ENCODE measurements at regions not wholly inside any gene's neighbourhood (a gene's known extent, or its start where the extent isn't known, plus 50 kb on each side); places are given as distances from the start of the nearest gene placed in this dataset.
A peak's percentile ranks its signal among the peaks of the same experiment; 100 is the strongest.

DNA sequence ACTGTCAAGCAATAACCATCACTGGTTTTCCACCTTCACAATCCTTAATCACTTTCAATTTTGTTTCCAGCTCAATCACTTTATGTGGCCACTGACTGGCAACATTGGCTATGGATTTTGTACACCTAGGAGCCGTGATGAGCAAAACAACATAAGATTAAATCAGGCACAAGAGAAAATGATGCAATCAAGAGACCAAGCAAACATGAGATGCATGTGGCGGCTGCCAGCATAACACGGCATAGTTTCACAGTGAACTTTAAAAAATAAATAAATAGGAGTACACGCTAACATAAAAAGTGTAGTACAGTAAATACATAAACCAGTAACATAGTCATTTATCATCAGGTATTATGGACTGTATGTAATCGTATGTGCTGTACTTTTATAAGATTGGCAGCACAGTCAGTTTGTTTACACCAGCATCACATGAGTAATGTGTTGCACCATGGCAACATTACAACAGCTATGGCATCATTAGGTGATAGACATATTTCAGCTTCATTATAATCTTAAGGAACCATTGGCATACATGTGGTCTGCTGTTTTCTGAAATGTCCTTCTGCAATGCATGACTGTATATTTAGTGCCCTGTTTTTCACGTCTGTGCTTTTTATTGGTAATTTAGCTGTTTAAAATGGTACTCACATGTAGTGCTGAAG, 83.3 kb upstream of the PRDM11 start:
- DNase-seq (ENCODE audit: low read depth in 2 of 2), result no peak

DNA sequence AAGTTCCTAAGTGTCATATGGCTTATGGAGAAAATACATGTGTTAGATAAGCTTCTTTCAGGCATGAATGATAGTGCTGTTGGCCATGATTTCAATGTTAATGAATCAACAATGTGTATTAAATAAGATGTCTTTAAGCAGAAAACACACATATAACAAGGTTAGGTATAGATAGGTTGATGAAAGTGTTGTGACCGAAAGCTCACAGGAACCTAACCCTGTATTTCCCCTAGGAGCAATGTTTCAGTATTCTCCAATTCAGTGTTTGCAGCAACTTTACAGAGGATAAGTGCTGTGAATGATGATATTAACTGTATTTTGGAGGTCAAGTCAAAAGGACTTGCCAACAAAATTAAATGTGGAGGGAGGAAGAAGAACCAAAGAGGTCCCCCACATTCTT, 82.8 kb upstream of the PRDM11 start:
- no peak for DNase-seq (ENCODE audit: low read depth in 2 of 2)

DNA sequence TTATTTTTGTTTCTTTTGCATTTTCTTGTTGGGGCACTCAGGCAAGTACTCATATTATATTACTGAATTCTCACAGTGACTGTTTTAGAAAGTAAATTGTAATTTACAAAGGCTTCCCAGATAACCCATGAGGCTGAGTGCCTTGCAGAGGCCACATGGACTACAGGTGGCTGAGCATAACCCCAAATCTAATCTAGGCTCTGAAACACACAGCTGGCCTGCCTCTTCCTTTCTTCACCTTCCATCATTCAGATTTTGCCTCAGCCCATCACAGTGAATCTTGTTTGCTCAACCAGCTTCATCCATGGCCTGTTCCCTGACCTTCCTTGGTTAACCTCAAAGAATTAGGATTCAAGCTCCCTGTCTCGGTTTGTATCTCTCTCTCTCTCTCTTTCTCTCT, 78.5 kb upstream of the PRDM11 start:
- no peak for DNase-seq (ENCODE audit: low read depth in 2 of 2)

DNA sequence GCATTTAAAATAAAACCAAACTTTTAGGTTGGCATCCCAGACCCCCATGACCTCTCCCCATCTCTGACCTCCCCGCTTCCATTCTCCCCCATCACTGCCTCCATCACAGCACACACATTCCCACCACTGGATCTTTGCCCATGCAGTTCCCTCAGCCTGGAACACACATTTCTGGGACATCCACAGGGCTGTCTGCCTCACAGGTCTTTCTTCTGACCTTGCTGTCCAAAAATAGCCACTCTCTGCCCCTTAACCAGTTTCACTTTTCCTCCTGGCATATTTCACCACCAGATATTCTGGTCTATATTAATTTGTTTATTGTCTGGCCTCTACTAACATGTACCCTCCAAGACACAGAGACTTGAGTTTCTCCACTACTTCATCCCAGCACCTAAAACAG, 75.2 kb upstream of the PRDM11 start:
- DNase-seq (ENCODE audit: low read depth in 2 of 2), result no peak

DNA sequence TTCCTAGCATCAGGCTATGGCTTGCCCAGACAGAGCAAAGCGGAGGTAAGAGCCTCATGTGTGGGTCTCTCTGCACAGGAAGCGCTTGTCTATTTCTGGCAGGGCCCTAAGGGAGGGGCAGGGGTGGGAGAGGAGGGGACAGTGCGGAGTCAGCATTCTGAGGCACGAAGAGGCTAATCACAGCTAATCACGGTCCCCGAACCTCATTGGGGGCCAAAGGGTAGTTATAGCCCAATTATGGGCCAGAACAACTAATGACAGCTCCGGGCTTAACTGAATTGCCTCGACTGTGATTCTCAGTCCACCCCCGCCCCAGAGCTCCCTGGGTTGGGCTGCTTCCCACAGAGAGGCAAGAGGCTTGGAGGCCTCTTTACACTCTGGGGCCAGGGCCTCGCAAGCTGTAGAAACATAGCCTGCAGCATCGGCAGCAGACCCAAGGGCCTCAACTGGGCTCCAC, 72.7 kb upstream of the PRDM11 start:
- DNase-seq (ENCODE audit: low read depth in 2 of 2), result no peak

DNA sequence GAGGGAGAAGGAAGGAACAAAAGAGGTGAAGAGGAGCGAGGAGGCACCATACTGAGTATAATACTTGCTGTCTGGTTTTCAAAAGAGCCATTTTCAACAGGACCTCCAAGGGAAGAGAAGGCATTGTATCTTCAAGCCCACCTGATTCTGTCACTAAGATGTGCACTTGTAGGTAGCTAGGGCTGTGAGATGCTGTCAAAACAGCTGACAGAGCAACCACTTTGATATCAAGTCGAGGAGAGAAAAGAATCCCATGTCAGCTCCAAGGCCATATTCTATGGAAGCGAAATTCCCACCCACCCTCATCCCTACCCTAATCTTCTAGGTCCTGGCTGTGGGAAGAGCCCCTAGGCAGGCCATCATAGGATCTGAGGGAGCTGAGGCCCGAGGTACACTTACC, 70.9 kb upstream of the PRDM11 start:
- no peak for DNase-seq (ENCODE audit: low read depth in 2 of 2)

DNA sequence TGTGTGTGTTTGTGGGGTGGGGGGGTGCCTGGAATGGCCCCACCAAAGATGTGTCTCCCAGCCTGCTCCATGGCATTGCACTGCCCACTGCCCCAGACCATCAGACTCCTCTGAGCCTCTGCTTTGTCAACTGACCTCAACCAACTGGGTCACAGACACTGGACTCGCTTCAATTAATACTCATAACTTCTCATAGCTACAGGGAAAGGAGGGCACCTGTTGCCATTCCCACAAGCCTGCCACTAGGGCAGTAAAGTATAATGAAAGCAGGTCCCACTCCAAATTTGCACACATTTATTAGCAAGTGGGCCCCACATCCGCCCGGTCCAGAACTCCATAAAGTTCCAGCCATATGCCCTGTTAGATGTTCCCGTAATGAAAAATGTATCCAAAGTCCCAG, 70.5 kb upstream of the PRDM11 start:
- DNase-seq (ENCODE audit: low read depth in 2 of 2), result no peak

DNA sequence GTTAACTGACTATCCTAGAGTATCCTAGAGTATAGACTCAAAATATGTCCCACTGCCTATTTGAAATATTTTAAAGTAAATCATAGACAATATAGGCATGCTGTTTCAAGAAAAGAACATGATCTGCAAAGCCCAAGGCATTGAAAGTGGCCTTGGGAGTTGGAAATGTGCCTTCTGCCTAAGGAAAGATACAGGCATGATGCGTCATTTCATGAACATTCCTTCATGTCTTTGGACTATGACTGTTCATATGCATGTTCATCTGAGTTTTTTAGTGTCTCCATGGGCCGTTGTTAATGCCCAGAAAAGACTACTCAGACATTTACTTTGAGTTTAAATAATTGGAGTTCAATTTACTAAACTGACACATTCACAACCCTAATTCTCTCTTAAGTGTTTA, 69.7 kb upstream of the PRDM11 start:
- DNase-seq (ENCODE audit: low read depth in 2 of 2), result no peak

DNA sequence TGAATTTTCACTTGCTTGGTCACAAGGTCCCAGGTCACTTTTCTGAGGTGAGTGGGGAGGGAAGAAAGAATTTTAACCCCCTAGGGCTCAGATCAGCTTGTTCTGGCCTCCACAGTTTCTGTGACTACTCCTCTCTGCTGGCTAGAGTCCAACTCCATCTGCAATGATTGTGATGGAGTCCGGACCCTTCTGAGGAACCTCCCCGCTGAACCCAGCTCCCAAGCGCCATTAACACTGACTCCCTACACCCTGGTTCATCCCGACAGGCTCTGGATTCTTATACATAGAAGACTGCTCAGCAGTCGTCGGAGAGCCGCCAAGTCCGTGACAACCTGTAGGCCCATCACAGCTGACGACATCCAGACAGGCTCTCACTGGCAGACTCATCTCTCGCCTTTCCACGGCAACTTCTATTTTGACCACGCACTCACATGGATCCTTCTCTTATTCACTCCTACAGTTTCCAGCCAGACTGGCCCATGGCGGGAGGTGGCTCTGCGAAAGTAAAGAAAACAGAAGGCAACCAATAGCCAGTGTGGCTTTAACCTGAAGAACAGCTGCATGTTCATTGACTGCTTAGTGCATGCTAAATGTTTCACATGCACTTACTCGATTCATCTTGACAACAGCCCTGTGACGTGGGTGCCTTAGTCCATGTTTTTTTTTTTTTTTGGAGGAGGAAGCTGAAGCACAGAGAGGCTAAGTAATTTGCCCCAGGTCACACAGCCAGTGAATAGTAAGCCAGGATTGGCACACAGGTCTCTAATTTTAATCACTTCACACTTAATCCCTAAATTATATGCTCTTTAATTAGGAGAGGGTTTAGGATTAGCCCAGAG, 68.0 kb upstream of the PRDM11 start:
- DNase-seq (ENCODE audit: low read depth in 2 of 2), result no peak

DNA sequence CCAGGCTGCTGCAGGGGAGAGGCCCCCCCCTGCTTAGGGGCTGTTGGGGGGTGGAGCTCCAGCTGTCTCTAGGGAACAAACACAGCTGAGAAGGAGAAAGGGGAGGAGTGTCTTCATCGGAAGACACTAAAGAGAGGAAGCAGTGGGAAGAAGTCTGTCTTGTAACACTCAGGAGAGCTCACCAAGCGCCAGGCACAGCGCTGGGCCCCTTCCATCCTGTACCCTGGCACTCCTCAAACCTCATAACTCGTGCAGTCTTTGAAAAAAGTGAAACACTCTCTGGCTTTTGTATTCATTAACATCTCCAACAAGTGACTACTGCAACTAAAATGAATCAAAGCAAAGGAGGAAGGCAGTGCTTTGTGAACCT, 67.4 kb upstream of the PRDM11 start:
- no peak for DNase-seq (ENCODE audit: low read depth in 2 of 2)

DNA sequence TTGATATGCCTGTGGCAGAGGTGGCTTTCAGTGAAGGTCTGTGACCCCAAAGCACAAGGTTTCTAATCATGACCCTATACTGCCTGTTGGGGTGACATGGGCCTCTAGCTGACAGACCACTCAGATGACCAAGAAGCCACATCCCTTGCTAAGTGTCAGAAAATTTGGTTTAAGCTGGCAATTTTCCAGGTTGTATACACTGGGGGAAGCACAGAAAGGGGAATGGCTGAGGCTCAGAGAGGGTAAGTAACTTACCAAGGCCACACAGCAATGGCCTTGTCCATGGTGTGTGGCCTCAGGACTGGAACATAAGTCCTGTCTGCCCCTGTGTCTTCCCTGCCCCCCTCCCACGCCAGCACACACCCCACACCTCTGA, 66.9 kb upstream of the PRDM11 start:
- DNase-seq (ENCODE audit: low read depth in 2 of 2), result no peak

DNA sequence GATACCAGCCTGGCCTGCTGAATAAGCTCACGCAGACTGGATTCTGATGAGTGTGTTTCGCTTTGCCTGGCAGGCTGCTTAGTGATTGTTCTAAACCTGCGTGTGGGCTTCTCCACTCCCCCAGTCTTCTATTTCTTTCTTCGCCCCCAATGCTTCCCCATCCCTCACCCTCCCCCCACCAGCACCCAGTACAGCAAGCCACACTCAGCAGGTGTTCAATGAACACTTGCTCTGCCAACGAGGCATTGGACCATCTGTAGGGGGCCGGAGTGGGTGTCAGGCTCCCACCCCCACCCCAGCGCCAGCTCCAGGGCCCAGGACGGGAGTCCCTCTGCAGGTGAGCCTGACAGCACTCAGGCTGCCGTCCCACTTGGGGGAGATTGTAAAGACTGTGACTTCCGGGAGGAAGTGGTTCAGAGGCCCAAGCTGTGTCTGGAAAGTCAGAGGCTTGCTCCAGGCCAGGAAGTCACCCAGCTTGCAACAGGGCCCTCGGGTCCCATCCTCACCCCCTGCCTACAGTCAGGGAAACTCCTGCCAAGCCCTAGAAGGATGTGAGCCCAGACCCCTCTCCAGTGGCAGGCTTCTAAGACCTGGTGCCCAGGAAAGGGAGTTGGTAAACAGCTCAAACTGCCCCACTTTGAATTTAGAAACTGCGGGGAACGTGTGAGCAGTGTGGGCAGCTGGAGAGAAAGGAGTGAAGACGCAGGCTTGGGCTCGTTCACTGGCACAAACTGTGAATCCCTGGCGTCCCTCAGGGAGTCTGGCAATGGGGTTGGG, 66.3 kb upstream of the PRDM11 start:
- DNase-seq (ENCODE audit: low read depth in 2 of 2), result peak; percentile 20 to 23

DNA sequence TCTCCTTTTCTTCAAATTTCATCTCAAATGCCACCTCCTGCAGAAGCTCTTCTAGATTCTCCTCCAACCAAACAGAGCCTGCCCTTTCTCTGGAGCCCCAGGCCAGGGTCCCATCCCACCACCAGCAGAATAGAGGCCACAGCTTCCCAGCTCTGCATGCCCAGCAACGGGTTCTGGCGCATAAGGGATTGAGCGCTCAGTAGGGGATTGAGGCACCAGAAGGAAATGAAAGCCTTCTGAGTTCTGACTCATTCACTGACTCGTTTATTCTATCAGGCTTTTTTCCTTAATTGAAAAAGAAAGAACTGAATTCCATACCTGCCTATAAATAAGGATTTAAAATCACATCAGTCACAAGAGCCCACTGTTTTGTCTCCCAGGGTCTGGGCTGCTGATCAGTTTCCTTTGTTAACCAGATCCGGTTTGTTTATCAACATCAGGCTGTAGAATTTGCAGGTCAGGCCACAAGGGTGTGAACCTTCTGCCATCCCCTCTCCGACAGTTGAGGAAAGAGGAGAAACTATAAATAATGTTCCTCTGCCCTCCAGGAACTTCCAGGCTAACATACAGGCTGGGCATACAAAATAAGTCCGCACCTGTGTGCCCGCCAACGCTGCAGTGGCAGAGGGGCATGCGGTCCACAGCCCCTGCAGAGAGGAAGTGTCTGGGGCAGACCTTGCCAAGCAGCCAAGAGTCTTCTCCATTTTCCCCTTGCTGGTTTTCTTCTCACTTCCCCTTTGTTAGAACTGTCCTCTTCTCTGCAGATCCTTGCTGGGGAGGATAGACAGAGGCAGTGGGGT, 63.5 kb upstream of the PRDM11 start:
- no peak for DNase-seq (ENCODE audit: low read depth in 2 of 2)

DNA sequence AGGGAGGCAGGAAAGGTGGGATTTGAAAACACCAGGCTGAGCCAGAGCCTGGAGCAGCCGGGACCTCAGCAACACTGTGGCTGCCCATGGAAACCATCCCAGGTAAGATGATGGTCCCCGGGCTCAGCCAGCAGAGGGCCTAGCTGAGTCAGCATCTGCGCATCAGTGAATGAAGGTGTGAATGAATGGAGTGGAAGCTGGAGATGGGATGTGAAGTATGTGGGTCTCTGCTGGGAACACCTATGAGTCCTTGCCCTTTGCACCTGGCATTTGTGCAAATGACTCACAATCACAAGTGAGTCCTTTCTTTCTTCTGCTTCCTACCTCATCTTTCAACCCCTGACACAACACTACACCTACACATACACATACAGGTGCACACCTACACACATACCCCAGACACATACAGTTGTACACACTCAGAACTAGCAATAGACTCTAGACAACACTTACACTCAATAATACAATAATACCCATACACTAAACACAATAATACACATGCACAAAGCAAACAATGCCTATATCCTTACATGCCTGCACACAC, 62.8 kb upstream of the PRDM11 start:
- DNase-seq (ENCODE audit: low read depth in 2 of 2), result no peak

DNA sequence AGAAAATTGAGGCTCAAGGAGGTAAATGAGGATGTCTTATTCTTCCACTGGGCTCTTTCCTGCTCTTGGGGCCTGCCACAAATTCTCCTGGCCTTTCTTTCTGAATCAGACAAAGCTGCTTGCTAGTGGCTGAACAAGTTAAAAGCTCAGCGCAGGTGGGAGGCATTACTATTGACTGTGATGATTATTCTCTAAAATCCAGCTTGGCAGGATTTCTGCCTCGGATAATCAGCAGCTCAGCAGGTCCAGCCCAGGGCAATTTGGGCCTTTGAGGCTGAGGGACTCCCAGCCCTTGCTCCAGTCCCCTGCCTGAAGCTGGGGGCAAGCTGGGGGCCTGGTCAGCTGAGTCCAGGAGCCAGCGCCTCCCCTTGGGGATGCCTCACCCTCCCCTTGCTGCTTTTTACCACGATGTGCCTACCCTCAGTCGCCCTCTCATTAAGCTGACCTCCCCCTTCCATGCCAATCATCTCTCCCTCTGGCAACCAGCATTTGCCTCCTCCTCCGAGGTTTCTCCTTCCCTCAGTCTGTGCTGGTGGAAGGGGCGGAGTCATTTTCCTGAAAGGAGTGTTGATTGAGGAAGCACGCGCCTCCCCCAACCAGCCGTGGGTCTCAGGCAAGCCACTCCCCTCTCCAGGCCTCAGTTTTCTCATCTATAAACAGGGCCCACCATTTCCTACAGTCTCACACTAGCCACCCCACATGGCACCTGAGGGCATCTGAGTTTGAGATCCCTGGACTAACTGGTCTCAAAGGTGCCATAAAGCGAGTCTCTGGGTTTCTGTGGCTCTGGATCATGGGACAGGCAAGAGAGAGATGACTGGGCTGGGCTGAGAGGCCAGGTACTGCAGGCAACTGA, 60.6 kb upstream of the PRDM11 start:
- DNase-seq (ENCODE audit: low read depth in 2 of 2), result no peak

DNA sequence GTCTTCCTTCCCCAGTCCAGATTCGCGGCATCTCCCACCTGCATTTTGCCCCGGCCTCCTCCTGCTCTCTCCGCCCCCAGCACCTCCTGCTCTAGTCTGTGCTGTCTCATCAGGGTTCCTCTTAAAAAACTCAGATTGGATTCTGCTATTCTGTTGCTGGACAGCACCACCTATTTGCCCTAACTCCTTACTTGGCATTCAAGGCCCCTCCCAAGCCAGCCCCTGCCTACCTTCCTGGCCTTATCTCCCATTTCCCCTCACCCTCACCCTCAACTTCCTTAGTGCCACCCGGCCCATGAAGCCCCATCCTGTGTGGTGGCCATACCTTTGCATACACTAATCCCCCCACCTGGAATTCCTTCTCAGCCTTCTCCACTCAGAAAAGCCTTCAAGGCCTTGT, 59.9 kb upstream of the PRDM11 start:
- DNase-seq (ENCODE audit: low read depth in 2 of 2), result no peak

DNA sequence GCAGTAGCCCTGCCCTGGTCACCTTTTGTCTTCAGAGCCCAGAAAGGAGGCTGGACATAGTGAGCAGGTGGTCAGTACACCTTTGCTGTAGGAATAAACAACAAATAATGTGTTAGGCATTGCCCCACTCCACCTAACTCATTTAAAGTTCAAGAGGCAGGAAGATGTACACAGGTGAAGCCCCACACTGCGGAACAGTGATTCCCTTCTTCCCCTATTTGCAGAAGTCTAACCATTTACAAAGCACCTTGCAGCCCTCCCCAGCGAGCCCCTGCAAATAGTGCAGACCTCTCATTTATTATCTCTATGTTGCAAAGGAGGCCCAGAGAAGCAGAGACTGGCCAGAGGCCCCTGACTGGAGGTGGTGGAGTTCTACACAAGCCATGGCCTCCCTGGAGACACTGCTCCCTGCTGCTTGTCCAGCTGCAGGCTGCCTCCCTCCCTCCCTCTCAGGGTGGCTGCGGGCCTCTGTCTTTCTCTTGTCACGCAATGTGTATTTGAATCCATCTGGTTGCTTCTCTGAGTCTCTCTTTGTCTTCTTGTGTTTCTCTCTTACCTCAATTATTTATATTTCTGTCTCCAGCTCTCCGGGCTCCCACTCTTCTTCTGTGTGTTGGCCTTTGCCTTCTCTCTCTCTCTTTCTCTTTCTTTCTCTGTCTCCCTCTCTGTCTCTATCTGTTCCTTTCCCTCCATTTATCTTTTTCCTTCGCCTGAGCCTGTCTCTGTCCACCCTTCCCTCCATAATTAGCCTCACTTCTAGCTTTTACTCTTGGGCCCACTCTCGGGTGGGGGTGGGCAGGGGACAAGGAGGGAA, 59.1 kb upstream of the PRDM11 start:
- no peak for DNase-seq (ENCODE audit: low read depth in 2 of 2)

DNA sequence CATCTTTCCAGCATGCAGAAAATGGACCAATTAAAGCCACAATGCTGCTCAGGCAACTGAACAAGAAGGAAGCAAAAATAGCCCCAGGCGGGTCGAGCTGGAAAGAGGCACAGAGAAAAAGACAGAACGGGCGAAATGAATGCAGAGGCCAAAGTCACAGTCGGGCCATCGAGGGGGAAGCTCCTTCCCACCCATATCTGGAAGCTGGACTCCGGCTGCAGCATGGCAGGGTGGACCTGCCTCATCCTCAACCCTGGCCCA, 58.6 kb upstream of the PRDM11 start:
- no peak for DNase-seq (ENCODE audit: low read depth in 2 of 2)

DNA sequence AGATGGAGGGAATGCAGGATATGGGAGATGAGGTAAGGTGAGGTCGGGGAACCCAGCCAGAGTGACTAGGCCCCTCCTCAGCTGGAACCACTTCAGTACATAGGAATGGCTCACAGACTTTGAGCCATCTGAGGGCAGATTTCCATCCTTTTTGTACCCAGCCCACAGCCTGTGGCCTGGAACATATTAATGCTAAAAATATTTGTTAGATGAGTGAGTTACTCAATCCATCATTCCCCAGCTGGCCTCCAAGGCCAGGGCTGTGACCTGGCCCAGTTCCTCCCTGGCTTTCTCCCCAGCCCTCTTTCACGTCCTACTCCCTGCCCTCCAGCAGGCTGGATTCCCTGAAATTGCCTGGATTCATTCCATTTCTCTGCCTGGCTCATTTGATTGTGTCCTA, 57.2 kb upstream of the PRDM11 start:
- no peak for DNase-seq (ENCODE audit: low read depth in 2 of 2)
